ENCODE measurements at regions not wholly inside any gene's neighbourhood (a gene's known extent, or its start where the extent isn't known, plus 50 kb on each side); places are given as distances from the start of the nearest gene placed in this dataset.

- TF ChIP-seq REST (IDR thresholded peaks at IDR 0.05) (no peak), CTCF (IDR thresholded peaks at IDR 0.05; ENCODE audit: low read depth, low read length, missing input control) (no peak), HNF4A (conservative IDR thresholded peaks at IDR 0.05) (no peak), EGR1 (IDR thresholded peaks at IDR 0.05; ENCODE audit: low read depth in 2 of 2) (no peak), NR2F2 (IDR thresholded peaks at IDR 0.05) (no peak), MAX (IDR thresholded peaks at IDR 0.05) (no peak), FOXA2 (IDR thresholded peaks at IDR 0.05) (no peak), RAD21 (IDR thresholded peaks at IDR 0.05) (no peak), YY1 (IDR thresholded peaks at IDR 0.05) (no peak), SP1 (IDR thresholded peaks at IDR 0.05) (no peak), ATF3 (IDR thresholded peaks at IDR 0.05) (no peak)
Observed at GRCh38 chr10:90530521-90530920, 327.3 kb downstream of the HTR7 start.
